GM21381 (cell line): ENCODE measurements at regions not wholly inside any gene's neighbourhood (a gene's known extent, or its start where the extent isn't known, plus 50 kb on each side); places are given as distances from the start of the nearest gene placed in this dataset.
"Not testable (repeated sequence)": the region's sequence is repeated elsewhere in the genome, so short reads cannot be mapped to it uniquely, and the experiment has no call there.

Source experiments
- ATAC-seq: cut with Tn5 transposase; IDR thresholded peaks from one replicate; pipeline ENCODE4 v1.9.1; 2021; ENCODE audit warnings: mild to moderate bottlenecking, moderate library complexity; ENCODE audit not compliant: unreplicated experiment

GRCh38 chr2:16212321-16212720, 272.0 kb downstream of the MYCN start:
- no peak for ATAC-seq

- no peak for ATAC-seq
These were observed 271.0 kb downstream of the MYCN start for GRCh38 chr2:16211341-16211740.

- no peak for ATAC-seq
These were observed 270.5 kb downstream of the MYCN start for GRCh38 chr2:16210841-16211240.

GRCh38 chr2:16209799-16210198, 269.4 kb downstream of the MYCN start:
- no peak for ATAC-seq

- no peak for ATAC-seq
These were observed 268.6 kb downstream of the MYCN start for GRCh38 chr2:16208921-16209320.

GRCh38 chr2:16208241-16208797, 268.0 kb downstream of the MYCN start:
- no peak for ATAC-seq

- no peak for ATAC-seq
These were observed 267.3 kb downstream of the MYCN start for GRCh38 chr2:16207611-16208010.

GRCh38 chr2:16207151-16207550, 266.8 kb downstream of the MYCN start:
- ATAC-seq, result no peak

GRCh38 chr2:16206191-16206944, 266.0 kb downstream of the MYCN start:
- no peak for ATAC-seq

- no peak for ATAC-seq
These were observed 265.3 kb downstream of the MYCN start for GRCh38 chr2:16205631-16206030.

GRCh38 chr2:16204886-16205620, 264.7 kb downstream of the MYCN start:
- no peak for ATAC-seq

- no peak for ATAC-seq
These were observed 263.9 kb downstream of the MYCN start for GRCh38 chr2:16204251-16204650.

GRCh38 chr2:16203691-16204090, 263.3 kb downstream of the MYCN start:
- no peak for ATAC-seq

- ATAC-seq, result no peak
These were observed 262.7 kb downstream of the MYCN start for GRCh38 chr2:16203069-16203468.

- ATAC-seq, result no peak
These were observed 262.1 kb downstream of the MYCN start for GRCh38 chr2:16202266-16203020.

GRCh38 chr2:16201848-16202247, 261.5 kb downstream of the MYCN start:
- no peak for ATAC-seq

GRCh38 chr2:16200554-16201193, 260.3 kb downstream of the MYCN start:
- no peak for ATAC-seq

GRCh38 chr2:16199882-16200553, 259.7 kb downstream of the MYCN start:
- no peak for ATAC-seq

GRCh38 chr2:16199241-16199640, 258.9 kb downstream of the MYCN start:
- not testable (repeated sequence) for ATAC-seq

- ATAC-seq, result no peak
These were observed 258.0 kb downstream of the MYCN start for GRCh38 chr2:16198166-16198912.
